ENCODE measurements at regions not wholly inside any gene's neighbourhood (a gene's known extent, or its start where the extent isn't known, plus 50 kb on each side); places are given as distances from the start of the nearest gene placed in this dataset.

DNA sequence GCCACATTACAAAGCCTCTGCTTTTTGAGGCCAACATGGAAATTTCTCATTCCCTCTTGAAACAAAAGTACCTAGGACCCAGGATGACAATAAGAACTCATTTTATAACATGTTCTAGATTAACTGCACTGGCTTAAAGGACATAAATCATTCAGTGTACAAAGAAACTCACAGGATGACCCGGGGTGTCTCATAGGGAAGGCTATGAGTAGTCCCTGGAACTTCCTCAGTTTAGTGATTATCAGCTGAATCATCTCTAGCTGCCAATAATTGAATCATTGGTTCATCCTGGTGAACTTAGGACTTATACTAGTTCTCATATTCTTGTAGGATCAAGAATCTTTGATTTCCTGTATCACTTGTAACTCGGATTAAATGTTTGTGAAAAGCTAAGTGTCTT is 95.8 kb upstream of the WDR1 start:
- TF ChIP-seq, protein P1, sequence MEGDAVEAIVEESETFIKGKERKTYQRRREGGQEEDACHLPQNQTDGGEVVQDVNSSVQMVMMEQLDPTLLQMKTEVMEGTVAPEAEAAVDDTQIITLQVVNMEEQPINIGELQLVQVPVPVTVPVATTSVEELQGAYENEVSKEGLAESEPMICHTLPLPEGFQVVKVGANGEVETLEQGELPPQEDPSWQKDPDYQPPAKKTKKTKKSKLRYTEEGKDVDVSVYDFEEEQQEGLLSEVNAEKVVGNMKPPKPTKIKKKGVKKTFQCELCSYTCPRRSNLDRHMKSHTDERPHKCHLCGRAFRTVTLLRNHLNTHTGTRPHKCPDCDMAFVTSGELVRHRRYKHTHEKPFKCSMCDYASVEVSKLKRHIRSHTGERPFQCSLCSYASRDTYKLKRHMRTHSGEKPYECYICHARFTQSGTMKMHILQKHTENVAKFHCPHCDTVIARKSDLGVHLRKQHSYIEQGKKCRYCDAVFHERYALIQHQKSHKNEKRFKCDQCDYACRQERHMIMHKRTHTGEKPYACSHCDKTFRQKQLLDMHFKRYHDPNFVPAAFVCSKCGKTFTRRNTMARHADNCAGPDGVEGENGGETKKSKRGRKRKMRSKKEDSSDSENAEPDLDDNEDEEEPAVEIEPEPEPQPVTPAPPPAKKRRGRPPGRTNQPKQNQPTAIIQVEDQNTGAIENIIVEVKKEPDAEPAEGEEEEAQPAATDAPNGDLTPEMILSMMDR (conservative IDR thresholded peaks at IDR 0.05; ENCODE audit: low read depth), result no peak
- no peak overlapping the region for H3K27ac ChIP-seq
- POLR2A ChIA-PET (ENCODE audit: low non-redundant PET), result no interaction called here
- no peak for DNase-seq (ENCODE audit: low spot score)
- CTCF ChIA-PET, result no interaction called here

DNA sequence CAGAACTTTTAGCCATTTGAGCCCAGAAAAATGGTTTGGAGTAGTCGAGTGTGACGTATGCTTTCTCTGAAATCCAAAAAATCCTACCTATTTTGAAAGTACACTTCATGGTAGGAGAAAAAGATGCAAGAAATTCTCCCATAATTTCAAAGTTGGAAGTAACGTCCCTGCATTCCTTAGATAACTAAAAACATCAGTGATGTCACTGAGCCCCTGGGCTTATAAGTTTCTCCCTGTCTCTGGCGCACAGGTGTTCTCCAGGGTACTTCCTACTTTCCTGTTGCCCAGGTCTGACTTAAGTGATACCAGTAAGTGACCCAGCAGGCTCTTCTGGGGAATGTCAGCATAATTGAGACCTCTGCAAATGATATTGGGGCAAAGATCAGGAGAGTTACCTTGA is 90.5 kb upstream of the WDR1 start:
- H3K27ac ChIP-seq, result no peak overlapping the region
- DNase-seq (ENCODE audit: low spot score), result no peak
- CTCF ChIA-PET, result no interaction called here
- TF ChIP-seq, protein P1 (conservative IDR thresholded peaks at IDR 0.05; ENCODE audit: low read depth), result no peak
- POLR2A ChIA-PET (ENCODE audit: low non-redundant PET), result no interaction called here

DNA sequence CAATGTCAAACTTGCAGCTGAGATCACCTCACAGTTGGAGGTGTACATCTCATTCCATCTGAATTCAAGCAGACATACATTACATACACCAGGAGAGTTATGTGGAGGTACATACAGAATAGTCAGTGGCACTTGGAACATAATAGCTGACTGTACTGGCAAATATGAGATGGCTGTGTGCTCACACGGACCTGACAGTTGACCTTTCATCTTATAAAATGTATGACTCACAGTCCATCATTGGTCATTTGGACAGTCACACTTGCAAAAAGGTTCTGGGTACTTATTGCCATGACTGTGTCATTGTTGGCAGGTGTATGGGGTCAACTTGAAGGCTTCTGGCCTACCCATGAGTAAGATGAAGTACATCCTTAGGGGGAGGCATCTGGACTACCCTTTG is 88.6 kb upstream of the WDR1 start:
- ChIA-PET CTCF (no interaction called here), POLR2A (ENCODE audit: low non-redundant PET) (no interaction called here)
- no peak overlapping the region for H3K27ac ChIP-seq
- no peak for DNase-seq (ENCODE audit: low spot score)
- TF ChIP-seq, protein P1 (conservative IDR thresholded peaks at IDR 0.05; ENCODE audit: low read depth), result no peak

DNA sequence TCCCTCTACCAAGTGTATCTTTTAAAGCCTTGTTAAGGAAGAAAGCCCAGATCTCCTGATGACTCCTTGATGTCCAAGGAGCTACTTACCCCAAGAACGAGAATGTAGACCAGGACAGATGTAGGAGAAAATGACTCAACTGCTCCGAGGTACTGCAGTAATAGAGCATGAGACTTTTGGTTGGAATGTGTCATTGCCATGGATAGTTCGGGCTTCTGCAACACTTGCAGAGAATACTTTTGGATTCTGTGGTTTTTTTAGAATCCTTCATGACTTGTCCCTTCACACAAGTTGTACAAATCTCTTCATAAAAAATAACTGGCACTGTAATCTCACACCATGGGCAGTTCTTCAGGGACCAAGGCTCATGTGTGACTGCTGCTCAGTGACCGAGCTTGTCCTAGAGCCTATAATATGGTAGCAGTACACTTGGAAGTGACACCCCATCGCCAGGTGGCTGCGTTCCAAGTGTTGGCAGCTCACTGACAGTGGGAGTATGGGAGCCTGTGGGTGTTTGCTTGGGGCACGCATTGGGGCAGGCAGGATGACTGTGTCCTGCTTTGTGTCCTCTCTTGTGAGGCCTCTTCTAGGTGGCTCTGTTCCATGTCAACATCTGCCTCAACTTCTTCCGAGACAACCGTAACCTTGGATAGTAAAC is 87.9 kb upstream of the WDR1 start:
- DNase-seq (ENCODE audit: low spot score), result no peak
- TF ChIP-seq, protein P1 (conservative IDR thresholded peaks at IDR 0.05; ENCODE audit: low read depth), result no peak
- ChIA-PET POLR2A (ENCODE audit: low non-redundant PET) (no interaction called here), CTCF (no interaction called here)
- H3K27ac ChIP-seq, result no peak overlapping the region

- ChIA-PET CTCF (no interaction called here), POLR2A (ENCODE audit: low non-redundant PET) (no interaction called here)
- DNase-seq (ENCODE audit: low spot score), result no peak
- H3K27ac ChIP-seq, result no peak overlapping the region
- TF ChIP-seq, protein P1 (conservative IDR thresholded peaks at IDR 0.05; ENCODE audit: low read depth), result no peak
These were observed 87.3 kb upstream of the WDR1 start for GRCh38 chr4:10203851-10204250.

GRCh38 chr4:10201381-10202223 is 85.0 kb upstream of the WDR1 start:
- TF ChIP-seq, protein P1 (conservative IDR thresholded peaks at IDR 0.05; ENCODE audit: low read depth), result no peak
- CTCF ChIA-PET, result no interaction called here
- no peak overlapping the region for H3K27ac ChIP-seq
- DNase-seq (ENCODE audit: low spot score), result no peak
- POLR2A ChIA-PET (ENCODE audit: low non-redundant PET), result no interaction called here
